GM18508 (cell line): ENCODE measurements at regions not wholly inside any gene's neighbourhood (a gene's known extent, or its start where the extent isn't known, plus 50 kb on each side); places are given as distances from the start of the nearest gene placed in this dataset.
"Not testable (repeated sequence)": the region's sequence is repeated elsewhere in the genome, so short reads cannot be mapped to it uniquely, and the experiment has no call there.

Experiments
- ATAC-seq: cut with Tn5 transposase; IDR thresholded peaks from one replicate; pipeline ENCODE4 v1.9.1; 2021; ENCODE audit warnings: moderate number of reproducible peaks; ENCODE audit not compliant: insufficient read depth, unreplicated experiment

DNA sequence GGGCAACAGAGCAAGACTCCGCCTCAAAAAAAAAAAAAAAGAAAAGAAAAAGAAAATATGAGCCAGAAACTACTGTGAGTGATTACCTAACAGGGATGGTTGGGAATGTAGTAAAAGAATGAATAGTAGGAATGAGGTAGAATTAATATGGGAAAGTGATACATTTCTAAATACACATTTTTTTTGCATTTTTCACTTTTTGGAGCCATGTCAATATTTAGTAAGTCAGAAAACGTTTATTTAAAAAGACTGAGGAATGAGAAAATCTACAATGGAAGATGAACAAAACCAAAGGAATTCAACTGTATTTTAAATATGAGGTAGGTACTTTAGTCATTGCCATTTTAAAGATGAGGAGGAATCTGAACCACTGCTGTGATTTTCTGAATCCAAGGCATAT is 817.2 kb upstream of the CADM2 start:
- no peak for ATAC-seq

- no peak for ATAC-seq
Observed at GRCh38 chr3:84165328-84165727, 793.5 kb upstream of the CADM2 start.

DNA sequence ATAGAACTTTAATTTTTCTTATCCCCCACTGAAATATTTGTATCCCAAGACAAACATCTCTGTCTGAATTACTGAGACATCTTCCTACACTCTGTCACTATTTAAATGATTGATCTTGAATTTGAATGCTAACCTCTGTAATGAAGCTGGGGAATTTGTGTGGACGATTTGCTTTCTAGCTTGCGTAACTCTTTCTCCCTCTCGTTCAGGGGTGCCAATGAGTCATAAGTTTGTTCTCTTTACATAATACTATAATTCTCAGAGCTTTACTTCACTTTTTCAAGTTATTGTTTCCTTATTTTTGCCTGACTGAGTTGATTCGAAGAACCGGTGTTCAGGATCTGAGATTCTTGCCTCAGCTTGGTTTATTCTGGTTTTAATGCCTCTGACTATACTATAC is 783.3 kb upstream of the CADM2 start:
- ATAC-seq = no peak

GRCh38 chr3:84184937-84185336 is 773.9 kb upstream of the CADM2 start:
- no peak for ATAC-seq

DNA sequence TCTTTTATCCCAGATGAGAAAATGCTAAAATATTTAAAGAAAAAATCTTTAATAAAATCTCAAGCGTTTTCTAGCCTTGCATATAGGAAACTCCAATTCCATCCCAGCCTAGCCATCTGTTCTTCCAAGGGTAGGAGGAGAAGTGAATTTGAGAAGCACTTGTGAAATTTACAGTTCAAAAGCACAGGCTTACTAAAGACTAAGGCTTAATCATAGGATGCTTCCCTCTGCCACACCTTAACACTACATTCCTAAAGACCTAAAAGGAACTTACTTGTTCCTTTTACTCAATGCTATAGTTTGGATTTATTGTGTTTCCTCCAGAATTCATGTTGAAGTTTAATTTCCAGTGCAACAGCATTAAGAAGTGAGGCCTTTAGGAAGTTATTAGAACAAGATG is 764.8 kb upstream of the CADM2 start:
- no peak for ATAC-seq

DNA sequence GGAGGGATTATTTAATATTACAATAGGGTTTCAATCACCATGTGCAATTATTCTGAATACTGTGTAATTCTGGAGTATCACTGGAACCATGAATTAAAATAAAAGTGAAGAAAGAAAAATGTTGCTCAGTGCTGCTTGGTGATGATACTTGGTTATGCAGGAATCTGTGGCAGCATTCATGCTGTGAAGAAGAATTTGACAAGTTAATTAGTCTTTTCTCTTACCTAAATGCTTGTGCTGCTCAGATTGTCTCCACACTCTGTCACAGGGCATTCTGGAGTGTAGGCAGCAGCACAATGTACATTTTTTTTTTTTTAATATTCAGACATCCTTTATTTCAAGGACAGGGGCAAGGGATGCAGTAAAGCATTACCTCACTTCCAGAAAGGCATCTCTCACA is 749.3 kb upstream of the CADM2 start:
- ATAC-seq = no peak

DNA sequence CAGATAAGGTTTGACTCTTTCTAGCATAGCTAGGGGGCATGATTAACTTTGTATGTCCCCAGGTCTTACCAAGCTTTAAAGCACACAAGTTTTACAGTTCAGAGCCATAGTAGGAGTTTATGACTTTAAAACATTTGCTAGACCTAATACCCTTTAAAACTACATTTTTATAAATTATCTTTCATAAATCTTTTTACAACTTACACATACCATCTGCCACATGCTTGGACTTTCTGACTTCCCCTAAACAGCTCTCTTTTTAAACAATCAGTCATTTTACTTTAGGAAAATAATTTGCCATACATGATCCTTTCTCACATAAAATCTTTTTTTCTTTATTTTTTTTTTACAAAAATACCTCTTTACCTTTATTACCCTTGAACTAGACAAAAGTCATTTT is 735.3 kb upstream of the CADM2 start:
- ATAC-seq = no peak

DNA sequence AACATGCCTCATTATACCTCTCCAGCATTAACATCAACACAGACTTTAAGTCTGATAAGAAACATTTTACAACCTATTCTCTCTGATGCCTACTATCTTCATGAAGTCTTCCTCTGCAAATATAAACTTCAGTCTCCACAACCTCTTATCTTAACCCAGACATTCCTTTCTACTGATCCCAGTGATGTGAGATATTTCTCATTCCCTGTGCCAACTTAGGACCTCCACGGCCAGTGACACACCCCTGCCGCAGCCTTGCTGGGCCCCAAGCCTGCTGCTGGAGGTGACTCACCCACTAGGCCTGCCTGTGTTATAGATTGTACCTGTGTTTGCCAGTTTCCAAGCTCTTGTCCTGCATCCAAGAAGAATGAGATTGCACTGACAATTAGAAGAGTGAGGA is 734.5 kb upstream of the CADM2 start:
- no peak for ATAC-seq

- no peak for ATAC-seq
Observed at GRCh38 chr3:84236261-84236660, 722.5 kb upstream of the CADM2 start.

- ATAC-seq = no peak
Observed at GRCh38 chr3:84245789-84246188, 713.0 kb upstream of the CADM2 start.

GRCh38 chr3:84260596-84260995 is 698.2 kb upstream of the CADM2 start:
- no peak for ATAC-seq

DNA sequence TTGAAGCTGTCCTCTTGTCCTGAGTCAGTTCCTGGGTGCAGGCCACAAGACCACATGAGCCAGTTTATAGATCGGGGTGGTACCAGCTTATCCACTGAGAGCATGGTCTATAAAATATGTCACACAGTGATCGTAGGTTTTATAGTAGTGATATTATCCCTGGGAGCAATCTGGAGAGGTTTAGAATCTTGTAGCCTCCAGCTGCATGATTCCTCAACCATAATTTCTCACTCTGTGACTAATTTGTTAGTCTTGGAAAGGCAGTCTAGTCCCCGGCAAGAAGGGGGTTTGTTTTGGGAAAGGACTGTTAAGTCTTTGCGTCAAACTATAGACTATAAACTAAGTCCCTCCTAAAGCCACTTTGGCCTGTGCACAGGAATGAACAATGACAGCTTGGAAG is 693.0 kb upstream of the CADM2 start:
- ATAC-seq = no peak

- ATAC-seq = no peak
Observed at GRCh38 chr3:84275532-84275931, 683.3 kb upstream of the CADM2 start.

DNA sequence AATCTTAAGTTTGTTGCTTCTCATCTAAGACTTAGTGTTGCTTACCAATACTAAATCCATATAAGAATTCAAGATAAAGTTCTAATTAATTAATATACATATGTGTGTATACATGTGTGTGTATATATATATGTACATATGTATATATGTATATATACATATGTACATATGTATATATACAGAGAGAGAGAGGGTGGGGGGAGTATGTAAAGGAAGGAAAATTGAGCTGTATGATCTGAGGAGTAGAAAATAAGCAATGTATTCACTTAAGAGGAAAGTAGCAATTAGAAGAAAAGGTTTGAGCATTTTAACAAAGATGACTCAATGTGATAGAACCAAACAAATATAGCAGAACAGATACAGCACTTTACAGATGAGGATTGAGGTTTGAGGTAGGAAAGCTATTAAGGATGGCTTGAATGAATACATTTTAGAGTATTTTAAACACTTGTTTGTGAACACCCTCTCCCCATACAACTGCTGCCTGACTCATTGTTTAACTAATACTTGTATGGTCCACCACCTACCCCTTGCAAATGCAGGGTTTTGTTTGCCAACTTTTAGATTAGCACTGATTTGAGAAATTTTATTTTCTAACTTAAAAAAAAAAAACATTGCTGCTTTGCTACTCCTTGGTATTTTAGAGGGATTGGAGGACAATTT is 681.1 kb upstream of the CADM2 start:
- no peak for ATAC-seq

DNA sequence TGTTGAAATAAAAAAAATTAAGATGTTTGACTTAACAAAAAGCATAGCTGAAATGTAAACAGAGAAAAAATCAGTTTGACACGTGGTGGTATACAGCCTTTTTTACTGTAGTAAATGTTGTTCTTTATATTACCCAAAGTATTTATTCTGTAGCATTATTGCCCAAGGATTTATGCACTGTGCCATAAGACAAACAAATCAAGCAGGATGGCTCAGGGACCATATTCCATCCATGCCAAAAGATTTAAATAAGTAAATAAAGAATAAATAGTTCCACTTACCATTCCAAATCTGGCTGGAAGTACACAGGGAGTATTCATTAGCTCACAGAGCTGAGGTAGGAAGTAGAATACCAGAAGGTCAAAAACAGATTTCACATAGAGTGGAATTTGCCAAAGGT is 666.7 kb upstream of the CADM2 start:
- ATAC-seq = no peak

GRCh38 chr3:84299329-84299728 is 659.5 kb upstream of the CADM2 start:
- ATAC-seq = no peak

- no peak for ATAC-seq
Observed at GRCh38 chr3:84304214-84304613, 654.6 kb upstream of the CADM2 start.

DNA sequence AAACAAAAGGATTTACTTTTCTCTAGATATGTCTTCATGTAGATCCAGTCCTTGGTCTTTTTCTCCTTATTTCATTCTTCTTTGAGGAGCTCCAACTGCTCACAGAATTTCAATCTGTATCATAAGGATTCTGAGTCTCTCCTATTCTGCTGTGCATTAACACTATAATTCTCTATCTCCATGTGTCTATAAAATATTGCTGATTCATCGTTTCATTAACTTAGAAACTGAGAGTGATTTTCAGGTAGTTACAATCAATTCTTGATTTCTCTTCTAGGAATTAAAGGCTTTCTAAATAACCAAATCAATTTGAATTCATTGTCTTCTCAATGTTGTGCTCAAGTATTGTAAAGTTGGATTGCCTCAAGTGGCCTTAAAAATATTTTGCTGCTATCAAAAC is 651.5 kb upstream of the CADM2 start:
- ATAC-seq = no peak

GRCh38 chr3:84308379-84308778 is 650.4 kb upstream of the CADM2 start:
- ATAC-seq = no peak

GRCh38 chr3:84318273-84318809 is 640.4 kb upstream of the CADM2 start:
- no peak for ATAC-seq

- ATAC-seq = not testable (repeated sequence)
Observed at GRCh38 chr3:84365563-84366278, 593.1 kb upstream of the CADM2 start.
